AG04450 (cell line): ENCODE measurements at regions not wholly inside any gene's neighbourhood (a gene's known extent, or its start where the extent isn't known, plus 50 kb on each side); places are given as distances from the start of the nearest gene placed in this dataset.

Source experiments
- CTCF ChIA-PET: fragments of 300-600, 350-600 bp; formaldehyde crosslinking; extraction: SDS; loops from one replicate; lab custom pipeline; 2022; ENCODE audit warnings: antibody characterized with exemption, inconsistent platforms; lab: Charles Lee
- POLR2A ChIA-PET: fragments of 350-600 bp; formaldehyde crosslinking; extraction: SDS; loops from one replicate; lab custom pipeline; 2021; ENCODE audit warnings: antibody characterized with exemption, inconsistent platforms; lab: Yijun Ruan, JAX
- DNase-seq: peaks from one replicate; pipeline ENCODE4 v3.0.0-alpha.2; 2011; ENCODE audit warnings: low read depth, low spot score
- H3K27ac ChIP-seq: one replicate; pipeline ENCODE4 v1.5.1; 2012; ENCODE audit warnings: low read depth, low read length, control low read depth
- H3K27me3 ChIP-seq: one replicate; pipeline ENCODE4 v1.6.0; 2012; ENCODE audit warnings: low read length; ENCODE audit not compliant: control insufficient read depth, insufficient read depth
- H3K4me3 ChIP-seq: 2 replicates; pipeline ENCODE4 v1.5.1; 2011; ENCODE audit warnings: mild to moderate bottlenecking, low read depth, low read length, control low read depth
- H3K9me3 ChIP-seq: 2 replicates; pipeline ENCODE4 v1.5.1; 2012; ENCODE audit warnings: low read length; ENCODE audit not compliant: control insufficient read depth, insufficient read depth
- CTCF ChIP-seq: IDR thresholded peaks from 2 replicates; pipeline ENCODE4 v1.5.1; 2011; ENCODE audit warnings: low read depth, low read length, control low read depth, inconsistent platforms

GRCh38 chr11:69423611-69424385 is 57.7 kb upstream of the LINC01488 start:
- TF ChIP-seq CTCF, result no peak
- no peak overlapping the region for H3K4me3 ChIP-seq
- no peak for DNase-seq
- peaks cover 6% of the 10 kb centered on the region; the same call in 1 of the 2 replicates for H3K9me3 ChIP-seq
- POLR2A ChIA-PET, result no interaction called here
- no peak overlapping the region for H3K27ac ChIP-seq
- CTCF ChIA-PET, result no interaction called here
- H3K27me3 ChIP-seq, result no peaks in the 10 kb centered on the region

- ChIA-PET CTCF (no interaction called here), POLR2A (no interaction called here)
- Histone ChIP-seq H3K4me3 (no peak overlapping the region), H3K27ac (no peak overlapping the region), H3K27me3 (no peaks in the 10 kb centered on the region), H3K9me3 (peaks cover 6% of the 10 kb centered on the region)
- no peak for DNase-seq
- TF ChIP-seq CTCF, result no peak
Measured at GRCh38 chr11:69424748-69425147, 56.7 kb upstream of the LINC01488 start.

- DNase-seq, result no peak
- Histone ChIP-seq H3K9me3 (peaks cover 6% of the 10 kb centered on the region), H3K27me3 (no peaks in the 10 kb centered on the region), H3K27ac (no peak overlapping the region), H3K4me3 (no peak overlapping the region)
- TF ChIP-seq CTCF, result no peak
- ChIA-PET POLR2A (no interaction called here), CTCF (no interaction called here)
Measured at GRCh38 chr11:69425444-69425843, 56.0 kb upstream of the LINC01488 start.

DNA sequence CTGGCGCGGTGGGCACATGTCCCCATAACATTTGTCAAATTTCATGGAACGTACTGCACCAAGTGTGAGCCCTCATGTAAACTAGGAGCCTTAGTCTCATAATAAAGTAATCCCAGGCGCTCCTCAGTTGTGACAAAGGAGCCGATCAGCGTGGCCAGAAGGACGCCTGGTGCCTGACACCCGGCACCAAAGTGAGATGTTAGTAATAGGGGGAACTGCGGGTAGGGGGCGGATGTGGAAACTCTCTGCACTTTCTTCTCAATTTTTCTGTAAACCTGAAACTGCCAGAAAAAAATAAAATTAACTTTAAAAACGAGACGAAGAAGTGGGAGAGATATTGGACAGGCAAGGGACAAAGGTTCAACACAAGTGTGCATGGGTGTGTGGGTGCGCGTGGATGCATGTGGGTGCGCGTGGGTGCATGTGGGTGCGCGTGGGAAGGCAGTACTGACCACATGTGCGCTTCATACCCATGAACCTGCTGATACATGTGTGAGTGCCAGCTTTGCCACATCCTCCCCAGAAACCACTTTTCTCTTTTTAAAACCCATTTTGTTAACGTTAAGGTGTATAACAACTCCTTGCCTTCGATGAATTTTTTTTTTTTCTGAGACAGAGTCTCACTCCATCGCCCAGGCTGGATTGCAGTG is 55.4 kb upstream of the LINC01488 start:
- Histone ChIP-seq H3K27me3 (no peaks in the 10 kb centered on the region), H3K9me3 (peaks cover 6% of the 10 kb centered on the region), H3K4me3 (no peak overlapping the region), H3K27ac (no peak overlapping the region)
- DNase-seq, result no peak
- TF ChIP-seq CTCF, result no peak
- ChIA-PET CTCF (no interaction called here), POLR2A (no interaction called here)

DNA sequence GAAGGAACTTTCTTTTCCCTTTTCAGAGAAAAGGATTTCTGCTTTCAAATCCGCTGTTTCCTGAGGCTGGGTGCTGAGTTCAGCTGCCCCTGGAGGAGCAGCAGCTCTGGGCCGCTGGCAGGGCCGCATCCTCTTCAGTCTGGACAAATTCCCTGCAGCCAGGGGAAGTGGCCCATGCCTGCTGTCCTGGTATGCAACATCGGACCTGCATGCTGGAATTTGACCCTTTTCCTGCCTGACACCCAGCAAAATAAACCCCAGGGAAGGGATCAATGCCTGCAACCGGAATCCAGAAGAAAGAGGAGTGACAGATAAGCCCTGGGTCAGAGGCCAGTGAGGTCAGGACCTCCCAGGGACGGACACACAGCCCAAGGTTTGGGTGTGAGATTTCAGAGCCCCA is 54.1 kb upstream of the LINC01488 start:
- H3K4me3 ChIP-seq, result no peak overlapping the region
- no peak for TF ChIP-seq CTCF
- POLR2A ChIA-PET, result no interaction called here
- H3K27me3 ChIP-seq, result no peaks in the 10 kb centered on the region
- DNase-seq, result no peak
- peaks cover 6% of the 10 kb centered on the region for H3K9me3 ChIP-seq
- H3K27ac ChIP-seq, result no peak overlapping the region
- CTCF ChIA-PET, result no interaction called here
